ENCODE measurements at regions not wholly inside any gene's neighbourhood (a gene's known extent, or its start where the extent isn't known, plus 50 kb on each side); places are given as distances from the start of the nearest gene placed in this dataset.

- no peak for TF ChIP-seq RAD21 (IDR thresholded peaks at IDR 0.05; ENCODE audit: low read length)
- TF ChIP-seq POLR2A (IDR thresholded peaks at IDR 0.05; ENCODE audit: low read depth, low read length) = no peak
- TF ChIP-seq CTCF (conservative IDR thresholded peaks at IDR 0.05; ENCODE audit: low read depth, low read length) = no peak
- no peak for TF ChIP-seq SMC3 (IDR thresholded peaks at IDR 0.05; ENCODE audit: low read depth, low read length)
- TF ChIP-seq, protein P1, sequence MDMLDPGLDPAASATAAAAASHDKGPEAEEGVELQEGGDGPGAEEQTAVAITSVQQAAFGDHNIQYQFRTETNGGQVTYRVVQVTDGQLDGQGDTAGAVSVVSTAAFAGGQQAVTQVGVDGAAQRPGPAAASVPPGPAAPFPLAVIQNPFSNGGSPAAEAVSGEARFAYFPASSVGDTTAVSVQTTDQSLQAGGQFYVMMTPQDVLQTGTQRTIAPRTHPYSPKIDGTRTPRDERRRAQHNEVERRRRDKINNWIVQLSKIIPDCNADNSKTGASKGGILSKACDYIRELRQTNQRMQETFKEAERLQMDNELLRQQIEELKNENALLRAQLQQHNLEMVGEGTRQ (IDR thresholded peaks at IDR 0.05; ENCODE audit: low read depth, low read length) = no peak
- TF ChIP-seq CEBPB (IDR thresholded peaks at IDR 0.05; ENCODE audit: low read depth, low read length) = no peak
- no peak for TF ChIP-seq MAFK (IDR thresholded peaks at IDR 0.05; ENCODE audit: low read depth, low read length)
- no peak for TF ChIP-seq MAZ (IDR thresholded peaks at IDR 0.05; ENCODE audit: borderline replicate concordance, low read depth, low read length)
- TF ChIP-seq CHD1 (IDR thresholded peaks at IDR 0.05; ENCODE audit: low read depth, low read length) = no peak
- TF ChIP-seq FOS (IDR thresholded peaks at IDR 0.05; ENCODE audit: low read depth, low read length) = no peak
Observed at GRCh38 chr4:189302719-189303118, 638.0 kb upstream of the FRG1 start.

Measured in IMR-90 (cell line).